NOMO-1 treated with DMSO at 0.1 percent for 48 hours (cell line): ENCODE measurements at regions not wholly inside any gene's neighbourhood (a gene's known extent, or its start where the extent isn't known, plus 50 kb on each side); places are given as distances from the start of the nearest gene placed in this dataset.
A peak's percentile ranks its signal among the peaks of the same experiment; 100 is the strongest.

Experiments
- DNase-seq: peaks from one replicate; lab custom pipeline; 2025; ENCODE audit not compliant: unreplicated experiment; lab: John Stamatoyannopoulos, UW

DNA sequence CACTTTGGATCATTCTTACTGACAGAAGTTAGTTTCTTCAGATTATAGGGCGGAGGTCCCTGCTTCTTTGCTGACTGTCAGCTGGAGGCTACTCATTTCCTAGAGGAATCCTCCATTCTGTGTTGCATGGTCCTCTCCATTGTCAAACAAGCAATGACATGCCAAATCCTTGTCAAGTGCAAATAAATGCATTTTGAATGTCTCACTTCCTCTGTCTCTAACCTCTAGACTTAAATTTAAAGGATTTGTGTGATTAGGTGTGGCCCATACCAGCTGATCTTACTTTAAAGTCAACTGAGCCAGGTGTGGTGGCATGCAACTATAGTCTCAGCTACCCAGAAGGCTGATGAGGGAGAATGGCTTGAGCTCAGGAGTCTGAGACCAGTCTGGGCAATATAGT lies 458.4 kb upstream of the CCDC179 start:
- DNase-seq, result no peak

DNA sequence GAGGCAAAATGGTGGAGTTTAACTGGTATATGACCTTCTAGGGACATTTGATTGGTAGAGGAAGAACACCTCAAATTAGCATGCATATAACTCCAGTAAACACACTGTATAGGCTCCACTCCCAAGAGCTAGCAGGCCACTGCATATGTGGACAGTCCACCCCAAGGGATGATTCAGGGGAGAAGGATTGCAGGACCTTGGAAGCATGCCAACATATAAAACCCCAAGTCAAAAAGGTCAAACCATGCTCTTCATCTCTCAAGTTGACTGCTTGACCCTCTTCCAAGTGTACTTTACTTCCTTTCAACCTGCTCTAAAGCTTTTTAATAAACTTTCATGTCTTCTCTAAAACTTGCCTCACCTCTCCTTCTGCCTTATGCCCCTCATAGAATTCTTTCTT lies 459.9 kb upstream of the CCDC179 start:
- no peak for DNase-seq

DNA sequence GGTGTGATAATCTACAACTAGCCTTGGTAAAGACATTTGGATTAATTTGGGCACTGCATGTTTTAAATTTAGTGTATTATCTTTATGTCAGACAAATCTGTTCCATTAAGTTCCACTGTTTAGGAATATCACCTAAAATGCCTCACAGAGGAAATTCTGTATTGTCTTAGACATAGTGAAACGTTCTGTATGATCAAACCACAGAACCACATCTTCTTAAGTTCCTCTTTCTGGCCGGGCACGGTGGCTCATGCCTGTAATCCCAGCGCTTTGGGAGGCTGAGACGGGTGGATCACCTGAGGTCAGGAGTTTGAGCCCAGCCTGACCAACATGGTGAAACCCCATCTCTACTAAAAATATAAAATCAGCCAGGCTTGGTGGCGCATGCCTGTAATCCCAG lies 475.3 kb upstream of the CCDC179 start:
- peak; percentile 4 for DNase-seq

DNA sequence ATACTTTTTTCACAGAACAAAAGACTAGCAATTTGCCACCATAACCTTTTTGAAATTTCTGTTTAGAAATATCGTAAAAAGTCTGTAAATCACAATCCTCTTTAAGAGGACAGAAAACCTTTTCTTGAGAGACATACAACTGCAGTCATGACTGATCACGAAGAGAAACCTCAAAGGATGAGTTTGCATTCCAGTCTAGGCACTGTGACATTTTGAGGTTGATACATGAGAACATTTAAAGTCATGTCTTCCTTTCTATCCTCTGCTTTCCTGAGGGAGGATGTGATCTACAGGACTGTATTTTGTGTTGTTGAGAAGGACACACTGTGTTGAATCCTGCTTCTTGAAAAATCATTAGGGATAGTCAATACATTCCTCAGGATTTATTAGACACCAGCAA lies 476.7 kb upstream of the CCDC179 start:
- DNase-seq, result no peak

DNA sequence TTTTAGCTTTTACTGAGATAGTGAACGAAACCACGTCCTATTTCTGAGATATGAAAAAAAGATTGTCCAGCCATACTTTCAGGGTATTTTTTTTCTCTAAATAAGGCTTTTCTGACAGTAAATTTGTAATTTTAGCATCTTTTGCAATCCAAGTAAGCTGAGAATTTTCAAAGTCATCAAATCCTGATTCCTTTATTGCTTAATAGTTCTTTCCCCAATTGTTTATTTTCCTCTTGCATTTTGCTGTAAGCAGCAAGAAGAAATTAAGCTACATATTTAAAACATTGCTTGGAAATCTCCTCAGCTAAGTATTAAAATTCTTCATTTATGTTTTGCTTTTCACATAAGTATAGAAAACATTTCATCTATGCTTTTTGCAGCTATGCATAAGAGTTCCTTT lies 493.3 kb upstream of the CCDC179 start:
- DNase-seq, result no peak

DNA sequence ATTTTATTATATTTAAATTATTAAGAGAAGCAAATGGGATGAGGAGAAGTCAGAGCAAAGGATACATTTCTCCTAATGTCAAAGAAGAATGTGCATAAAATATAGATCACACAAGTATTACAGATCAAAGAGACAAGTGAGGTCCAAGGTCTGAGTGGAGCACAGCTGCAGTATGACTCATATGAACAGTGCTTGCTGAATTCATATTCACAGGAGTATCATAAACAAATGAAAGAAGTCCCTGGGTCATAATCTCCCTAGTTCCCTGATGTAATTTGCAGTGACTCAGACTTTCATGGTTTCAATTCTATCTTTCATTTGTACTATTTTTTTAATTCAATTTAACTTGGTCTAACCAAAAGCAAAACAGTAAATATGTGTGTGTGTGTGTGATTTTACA lies 499.0 kb upstream of the CCDC179 start:
- no peak for DNase-seq

DNA sequence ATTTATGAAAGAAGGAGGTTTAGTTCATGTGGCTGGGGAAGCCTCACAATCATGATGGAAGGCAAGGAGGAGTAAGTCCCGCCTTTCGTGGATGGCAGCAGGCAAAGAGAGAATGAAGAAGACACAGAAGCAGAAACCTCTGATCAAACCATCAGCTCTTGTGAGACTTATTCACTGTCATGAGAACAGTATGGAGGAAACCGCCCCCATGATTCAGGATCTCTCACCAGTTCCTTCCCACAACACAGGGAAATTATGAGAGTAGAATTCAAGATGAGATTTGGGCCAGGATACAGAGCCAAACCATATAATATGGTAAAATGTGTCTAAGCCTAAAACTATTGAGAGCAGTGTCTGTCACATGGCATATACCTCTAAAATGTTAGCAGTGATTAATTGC lies 503.8 kb upstream of the CCDC179 start:
- no peak for DNase-seq

DNA sequence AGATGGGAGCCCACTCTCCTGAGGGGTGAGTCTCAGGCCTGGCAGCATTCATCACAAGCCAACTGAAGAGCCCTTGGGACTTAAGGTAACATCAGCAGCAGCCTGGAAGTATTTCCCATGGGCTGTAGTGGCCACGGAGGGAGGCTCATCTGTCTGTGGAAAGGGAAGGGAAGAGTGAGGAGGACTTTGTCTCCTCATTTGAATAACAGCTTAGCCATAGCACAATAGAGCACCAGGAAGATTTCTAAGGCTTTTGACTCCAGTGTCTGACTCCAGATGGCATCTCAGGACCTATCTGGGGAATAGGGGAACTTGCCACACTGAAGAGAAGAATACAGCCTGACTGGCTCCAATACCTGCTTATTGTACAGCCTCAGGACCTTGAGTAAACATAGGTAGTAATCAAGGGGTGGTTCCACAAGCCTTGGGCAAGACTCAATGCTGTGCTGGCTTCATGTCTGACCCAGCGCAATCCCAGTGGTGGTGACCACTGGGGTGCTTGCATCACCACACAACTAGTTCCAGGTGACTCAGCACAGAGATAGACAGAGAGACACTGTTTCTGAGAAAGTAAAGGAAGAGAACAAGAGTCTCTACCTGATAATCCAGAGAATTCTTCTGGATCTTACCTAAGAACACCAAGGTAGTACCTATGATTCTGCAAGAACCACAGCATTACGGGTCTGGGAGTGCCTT lies 510.5 kb upstream of the CCDC179 start:
- no peak for DNase-seq

DNA sequence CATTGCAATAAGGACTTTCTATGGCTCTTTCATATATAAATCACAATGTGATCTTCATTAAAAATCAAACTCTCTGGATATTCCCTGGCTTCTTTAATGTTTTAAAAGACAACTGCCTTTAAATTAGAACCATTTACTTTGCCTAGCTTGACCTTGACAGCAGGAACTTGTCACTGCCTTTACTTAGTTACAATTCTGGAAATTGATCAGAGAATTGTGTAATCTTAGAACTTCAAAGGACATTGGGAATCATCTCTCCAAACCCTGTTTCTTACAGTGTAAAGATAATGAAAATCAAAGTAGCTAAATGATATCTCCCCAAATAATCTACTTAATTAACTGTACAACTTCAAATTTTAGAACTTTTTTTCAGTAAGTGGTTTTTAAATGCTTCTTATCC lies 517.6 kb upstream of the CCDC179 start:
- no peak for DNase-seq

DNA sequence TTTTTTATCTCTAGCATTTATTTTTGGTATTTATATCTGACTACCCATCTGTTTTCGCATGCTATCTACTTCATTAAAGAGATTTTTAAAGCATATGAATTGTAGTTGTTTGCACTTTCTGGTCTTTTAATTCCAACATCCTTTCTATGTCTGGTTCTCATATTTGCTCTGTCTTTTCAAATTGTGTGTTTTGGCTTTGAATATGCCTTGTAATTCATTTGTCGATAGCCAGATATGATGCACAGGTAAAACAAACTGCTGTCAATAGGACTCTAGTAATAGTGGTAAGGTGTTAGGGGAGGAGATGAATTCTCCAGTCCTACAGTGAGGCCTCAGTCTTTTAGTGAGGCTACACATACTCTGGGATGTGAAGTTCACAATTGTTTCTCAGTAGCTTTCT lies 530.8 kb upstream of the CCDC179 start:
- no peak for DNase-seq

DNA sequence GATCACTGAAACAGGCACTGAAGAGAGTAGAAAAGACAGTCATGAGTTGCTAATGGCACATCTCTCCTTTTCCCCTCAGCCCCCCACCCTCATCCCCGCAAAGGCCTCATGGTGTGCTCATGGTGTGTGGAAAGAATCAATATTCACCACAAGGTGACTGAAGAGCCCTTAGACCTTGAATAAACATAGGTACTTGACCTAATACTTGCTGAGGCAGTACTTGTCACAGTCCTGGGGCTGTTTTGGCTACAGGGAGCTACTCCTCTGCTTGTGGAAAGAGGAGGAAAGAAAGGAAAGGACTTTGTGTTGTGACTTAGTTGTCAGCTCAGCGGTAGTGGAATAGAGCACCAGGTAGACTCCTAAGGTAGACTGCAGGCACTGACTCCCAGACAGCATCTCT lies 537.8 kb upstream of the CCDC179 start:
- DNase-seq, result no peak

DNA sequence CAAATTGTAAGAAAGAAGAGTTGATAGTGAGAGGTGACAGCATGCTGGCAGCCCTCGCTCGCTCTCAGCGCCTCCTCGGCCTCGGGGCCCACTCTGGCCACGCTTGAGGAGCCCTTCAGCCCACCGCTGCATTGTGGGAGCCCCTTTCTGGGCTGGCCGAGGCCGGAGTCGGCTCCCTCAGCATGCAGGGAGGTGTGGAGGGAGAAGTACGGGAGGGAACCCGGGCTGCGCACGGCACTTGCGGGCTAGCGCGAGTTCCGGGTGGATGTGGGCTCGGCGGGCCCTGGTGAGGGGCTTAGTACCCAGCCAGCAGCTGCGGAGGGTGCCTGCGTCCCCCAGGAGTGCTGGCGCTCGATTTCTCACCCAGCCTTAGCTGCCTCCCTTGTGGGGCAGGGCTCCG lies 539.7 kb upstream of the CCDC179 start:
- DNase-seq, result no peak

DNA sequence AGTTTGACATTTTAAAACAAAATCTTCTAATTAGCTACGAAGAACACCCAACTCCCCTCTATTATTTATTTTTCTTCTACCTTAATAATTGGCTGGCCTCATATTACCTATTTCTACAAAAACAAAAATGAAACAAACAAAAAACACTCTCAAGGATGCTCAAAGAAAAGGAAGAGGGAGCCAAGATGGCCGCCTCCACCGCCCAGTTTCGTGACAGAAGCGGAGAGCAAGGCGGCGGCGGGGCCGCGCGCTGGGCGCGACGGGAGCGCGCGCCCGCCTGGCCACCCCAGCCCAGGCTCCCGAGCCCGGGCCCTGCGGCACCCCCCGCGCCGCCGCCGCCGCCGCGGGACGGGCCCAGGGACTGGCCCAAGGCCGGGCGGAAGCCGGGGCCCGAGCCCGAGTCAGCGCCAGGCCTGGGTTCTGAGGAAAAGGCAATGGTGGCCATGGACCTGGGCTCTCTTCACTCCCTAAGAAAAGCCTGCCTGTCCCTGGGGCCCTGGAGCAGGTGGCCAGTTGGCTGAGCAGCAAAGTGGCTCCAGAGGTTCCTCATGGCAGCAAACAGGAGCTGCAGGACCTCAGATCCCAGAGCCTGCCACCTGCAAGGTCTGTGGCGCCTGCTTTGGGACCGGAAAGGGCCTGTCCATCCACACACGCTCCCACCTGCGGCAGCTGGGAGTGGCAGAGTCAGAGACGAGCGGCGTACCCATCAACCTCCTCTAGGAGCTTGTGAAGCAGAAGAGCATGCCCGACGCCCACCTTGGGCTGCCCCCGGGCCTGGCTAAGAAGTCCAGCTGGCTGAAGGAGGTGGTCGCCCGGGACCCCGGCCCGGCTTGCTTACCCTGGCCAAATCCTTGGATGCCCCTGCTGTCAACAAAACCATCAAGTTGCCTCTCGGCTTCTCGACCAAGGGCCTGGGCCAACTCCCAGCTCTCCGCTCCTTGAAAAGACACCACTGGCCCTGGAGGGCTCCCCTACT lies 543.2 kb upstream of the CCDC179 start:
- no peak for DNase-seq

DNA sequence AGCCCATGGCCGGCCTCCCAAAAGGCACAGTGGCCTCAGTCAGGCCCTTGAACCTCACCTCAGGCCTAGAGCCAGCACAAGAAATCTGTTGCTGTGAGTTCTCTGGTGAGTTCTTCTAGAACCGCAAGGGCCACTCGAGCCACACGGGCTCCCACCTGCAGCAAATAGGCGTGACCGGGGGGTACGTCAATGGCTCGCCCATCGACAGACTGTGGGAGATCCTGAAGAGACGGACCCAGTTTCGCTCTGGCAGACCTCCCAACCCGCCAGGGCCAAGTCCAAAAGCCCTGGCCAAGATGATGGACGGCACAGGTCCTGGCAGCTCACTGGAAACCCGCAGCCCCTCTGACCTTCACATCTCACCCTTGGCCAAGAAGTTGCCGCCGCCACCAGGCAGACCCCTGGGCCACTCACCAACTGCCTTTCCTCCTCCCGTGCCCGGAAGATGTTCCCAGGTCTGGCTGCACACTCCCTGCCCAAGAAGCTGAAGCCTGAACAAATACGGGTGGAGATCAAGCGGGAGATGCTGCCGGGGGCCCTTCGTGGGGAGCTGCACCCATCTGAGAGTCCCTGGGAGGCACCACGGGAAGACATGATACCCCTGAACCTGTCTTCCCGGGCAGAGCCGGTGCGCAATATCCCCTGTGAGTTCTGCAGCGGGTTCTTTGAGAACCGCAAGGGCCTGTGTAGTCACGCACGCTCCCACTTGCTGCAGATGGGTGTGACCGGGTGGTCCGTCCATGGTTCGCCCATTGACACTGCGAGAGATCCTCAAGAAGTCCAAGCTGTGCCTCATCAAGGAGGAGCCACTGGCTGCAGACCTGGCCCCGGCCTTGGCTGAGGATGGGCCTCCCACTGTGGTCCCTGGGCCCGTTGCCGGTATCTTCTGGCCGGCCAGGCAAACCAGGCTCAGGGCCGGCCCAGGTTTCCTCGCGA lies 544.2 kb upstream of the CCDC179 start:
- DNase-seq, result no peak

DNA sequence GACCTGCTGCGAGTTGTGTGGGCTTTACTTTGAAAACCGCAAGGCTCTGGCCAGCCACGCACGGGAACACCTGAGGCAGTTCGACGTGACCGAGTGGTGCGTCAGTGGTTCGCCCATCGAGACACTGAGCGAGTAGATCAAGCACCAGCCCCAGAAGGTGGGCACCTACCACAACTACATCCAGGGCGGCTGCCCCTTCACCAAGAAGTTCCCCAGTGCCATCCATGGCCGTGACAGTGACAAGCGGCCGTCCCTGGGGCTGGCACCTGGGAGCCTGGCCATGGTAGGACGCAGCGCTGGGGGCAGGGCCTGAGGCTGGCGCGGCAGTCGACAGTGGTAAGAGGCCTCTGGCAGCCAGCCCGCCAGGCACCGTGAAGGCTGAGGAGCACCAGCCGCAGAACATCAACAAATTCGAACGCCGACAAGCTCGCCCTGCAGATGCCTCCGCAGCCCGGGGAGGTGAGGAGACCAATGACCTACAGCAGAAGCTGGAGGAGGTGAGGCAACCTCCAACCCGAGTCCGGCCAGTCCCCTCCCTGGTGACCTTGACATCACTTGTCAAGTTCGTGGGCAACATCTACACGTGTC lies 545.2 kb upstream of the CCDC179 start:
- DNase-seq, result no peak

DNA sequence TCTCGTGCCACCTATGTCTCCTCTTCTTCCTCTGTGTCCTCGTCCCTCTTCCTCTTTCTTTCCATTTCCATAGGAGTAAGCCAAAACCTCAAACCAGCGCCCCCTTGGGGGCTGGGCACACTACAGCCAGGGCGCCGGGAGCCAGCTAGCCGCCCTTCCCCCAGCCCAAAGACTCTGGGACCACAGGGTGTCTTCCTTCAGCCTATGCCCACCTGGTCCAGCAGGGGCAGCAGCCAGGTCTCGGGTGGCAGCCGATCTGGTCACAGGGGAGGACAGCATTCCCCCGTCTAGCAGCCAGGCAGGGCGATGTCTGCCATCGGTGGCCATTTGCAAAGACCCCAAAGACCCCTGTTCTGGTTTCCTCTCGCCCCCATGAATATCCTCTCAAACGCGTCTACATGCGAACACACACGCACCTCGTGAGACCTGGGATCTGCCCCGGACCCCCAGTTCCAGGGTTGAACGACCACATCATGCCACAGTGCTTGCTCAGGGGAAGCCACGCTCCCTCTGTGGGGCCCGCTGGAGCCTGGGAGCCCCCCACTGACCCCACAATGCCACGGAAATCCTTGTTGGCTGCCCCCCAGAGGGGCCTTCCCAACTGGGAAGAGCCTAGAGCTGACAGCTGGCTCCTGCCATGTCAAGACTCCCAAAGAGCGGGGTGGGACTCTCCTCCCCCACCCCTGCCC lies 546.0 kb upstream of the CCDC179 start:
- no peak for DNase-seq

DNA sequence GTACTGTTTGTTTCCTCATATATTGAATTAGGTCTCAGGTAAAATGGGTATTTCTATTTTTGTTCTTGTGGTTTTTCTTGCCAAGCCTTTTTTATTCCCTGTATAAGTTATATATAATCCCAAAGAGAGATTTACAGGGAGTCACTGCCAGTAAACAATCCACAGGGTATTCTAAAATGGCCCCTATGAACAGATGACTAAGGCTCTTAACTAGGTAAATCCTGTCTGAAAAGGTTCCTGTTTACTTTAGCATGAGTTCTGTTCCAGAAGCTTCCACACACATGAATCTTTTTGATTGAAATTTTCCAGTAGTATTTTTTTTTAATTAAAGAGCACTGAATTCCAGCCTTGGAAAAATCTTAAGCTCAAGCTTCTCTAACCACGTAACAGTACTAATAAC lies 552.8 kb upstream of the CCDC179 start:
- DNase-seq, result no peak

DNA sequence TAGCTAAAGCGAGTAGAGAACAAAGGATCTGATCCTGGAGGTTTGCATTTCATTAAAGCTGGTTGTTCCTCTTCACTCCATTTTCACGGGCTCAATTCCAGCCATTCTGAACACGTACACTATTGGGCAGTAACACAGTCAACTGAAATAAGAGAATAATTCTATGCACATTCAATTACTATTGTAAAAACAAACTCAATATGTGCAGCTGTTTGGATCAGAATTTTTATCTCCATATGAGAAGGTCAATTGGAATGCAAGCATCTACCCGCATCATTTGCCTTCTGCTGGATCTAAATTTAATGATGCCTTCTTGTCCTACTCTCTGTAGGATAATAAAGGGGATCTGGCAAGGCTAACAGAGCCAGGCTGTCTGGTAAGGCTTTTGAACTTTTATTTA lies 562.8 kb upstream of the CCDC179 start:
- DNase-seq, result no peak

DNA sequence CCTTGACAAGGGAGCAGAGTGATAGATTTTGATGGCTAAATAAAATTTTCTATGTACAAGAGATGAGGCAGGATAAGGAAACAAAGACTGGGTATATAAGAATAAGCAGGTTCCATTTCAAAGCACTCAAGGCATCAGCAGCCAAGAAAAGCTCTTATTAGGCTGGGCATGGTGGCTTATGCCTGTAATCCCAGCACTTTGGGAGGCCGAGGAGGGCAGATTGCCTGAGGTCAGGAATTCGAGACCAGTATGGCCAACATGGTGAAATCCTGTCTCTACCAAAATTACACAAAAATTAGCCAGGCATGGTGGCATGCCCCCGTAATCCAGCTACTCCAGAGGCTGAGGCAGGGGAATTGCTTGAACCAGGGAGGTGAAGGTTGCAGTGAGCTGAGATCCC lies 563.4 kb upstream of the CCDC179 start:
- no peak for DNase-seq

DNA sequence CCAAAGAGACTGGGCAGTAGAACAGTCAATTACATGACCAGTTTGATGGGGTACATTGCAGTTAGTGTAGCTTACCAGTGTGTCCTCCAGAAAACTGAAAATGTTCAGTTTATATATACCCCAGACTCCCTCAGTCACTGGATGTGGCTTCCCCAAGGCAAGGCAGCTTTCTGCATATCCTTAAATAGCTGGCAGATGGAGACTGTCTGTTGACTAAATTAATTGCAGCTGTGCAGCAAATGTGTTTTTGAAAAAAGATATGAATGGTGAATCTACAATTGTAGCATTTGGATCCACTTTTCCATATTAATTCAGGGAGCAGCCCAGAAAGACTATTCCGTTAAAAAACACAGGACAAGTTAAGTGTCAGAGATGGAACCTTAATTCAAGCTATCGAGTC lies 565.1 kb upstream of the CCDC179 start:
- DNase-seq, result no peak
